ENCODE measurements at regions not wholly inside any gene's neighbourhood (a gene's known extent, or its start where the extent isn't known, plus 50 kb on each side); places are given as distances from the start of the nearest gene placed in this dataset.

GRCh38 chr19:32141840-32142511 is 203.4 kb upstream of the ZNF507 start:
- no peak for TF ChIP-seq CTCF (IDR thresholded peaks at IDR 0.05; ENCODE audit: insufficient read depth, low read depth, low read length)
- no peak overlapping the region for H3K4me3 ChIP-seq (ENCODE audit: low read depth, low read length)
- DNase-seq (ENCODE audit: low read depth): no peak

DNA sequence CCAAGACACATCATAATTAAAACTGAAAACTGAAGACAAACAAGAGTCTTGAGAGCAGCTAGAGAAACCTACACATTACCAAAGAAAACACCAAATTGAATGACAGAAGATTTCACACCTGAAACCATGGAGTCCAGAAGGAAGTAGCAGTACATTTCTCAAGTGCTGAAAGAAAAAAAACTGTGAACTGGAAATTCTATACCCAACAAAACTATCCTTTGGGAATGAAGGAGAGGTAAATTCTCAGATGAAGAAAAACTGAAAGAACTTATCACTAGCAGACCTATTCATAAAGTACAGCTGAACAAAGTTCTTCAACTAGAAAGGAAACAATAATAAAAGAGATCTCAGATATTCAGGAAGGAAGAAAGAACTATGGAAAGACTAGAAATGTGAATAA is 198.7 kb upstream of the ZNF507 start:
- TF ChIP-seq CTCF (IDR thresholded peaks at IDR 0.05; ENCODE audit: insufficient read depth, low read depth, low read length): no peak
- DNase-seq (ENCODE audit: low read depth): no peak
- H3K4me3 ChIP-seq (ENCODE audit: low read depth, low read length): no peak overlapping the region

DNA sequence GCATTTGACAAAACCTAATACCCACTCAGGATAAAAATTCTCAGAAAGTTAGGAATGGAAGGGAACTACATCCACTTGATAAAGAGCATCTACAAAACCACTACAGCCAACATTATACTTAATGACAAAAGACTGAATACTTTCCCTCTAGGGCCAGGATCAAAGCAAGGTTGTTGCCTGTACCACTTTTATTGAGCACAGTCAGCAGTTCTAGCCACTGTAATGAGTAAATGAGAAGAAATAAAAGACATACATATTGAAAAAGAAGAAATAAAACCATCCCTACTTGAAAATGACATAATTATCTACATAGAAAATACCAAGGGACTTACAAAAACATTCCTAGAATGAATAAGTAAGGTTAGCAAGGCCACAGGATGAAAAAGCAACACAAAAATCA is 194.8 kb upstream of the ZNF507 start:
- no peak for TF ChIP-seq CTCF (IDR thresholded peaks at IDR 0.05; ENCODE audit: insufficient read depth, low read depth, low read length)
- DNase-seq (ENCODE audit: low read depth): no peak
- H3K4me3 ChIP-seq (ENCODE audit: low read depth, low read length): no peak overlapping the region

GRCh38 chr19:32154418-32154817 is 191.0 kb upstream of the ZNF507 start:
- no peak overlapping the region for H3K4me3 ChIP-seq (ENCODE audit: low read depth, low read length)
- DNase-seq (ENCODE audit: low read depth): no peak
- no peak for TF ChIP-seq CTCF (IDR thresholded peaks at IDR 0.05; ENCODE audit: insufficient read depth, low read depth, low read length)

DNA sequence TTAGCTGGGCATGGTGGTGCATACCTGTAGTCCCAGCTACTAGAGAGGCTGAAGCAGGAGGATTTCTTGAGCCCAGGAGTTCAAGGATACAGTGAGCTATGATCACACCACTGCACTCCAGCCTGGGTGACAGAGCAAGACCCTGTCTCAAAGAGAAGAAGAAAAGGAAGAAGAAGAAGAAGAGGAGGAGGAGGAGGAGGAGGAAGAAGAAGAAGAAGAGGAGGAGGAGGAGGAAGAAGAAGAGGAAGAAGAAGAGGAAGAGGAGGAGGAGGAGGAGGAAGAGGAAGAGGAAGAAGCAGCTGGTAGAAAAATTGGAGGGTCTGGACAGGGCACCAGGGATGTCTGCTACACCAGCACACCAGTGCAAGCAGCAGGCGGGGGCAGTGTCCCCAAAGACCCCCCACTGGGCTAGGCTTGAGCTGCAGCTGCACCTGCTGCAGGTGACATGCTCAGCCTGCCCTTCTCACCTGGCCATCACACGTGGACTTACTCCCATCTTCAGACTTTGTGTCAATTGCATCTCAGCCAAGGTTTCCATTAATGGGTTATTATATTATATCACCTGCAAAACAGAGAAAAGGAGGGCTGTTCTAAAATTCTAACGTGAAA is 180.9 kb upstream of the ZNF507 start:
- no peak for TF ChIP-seq CTCF (IDR thresholded peaks at IDR 0.05; ENCODE audit: insufficient read depth, low read depth, low read length)
- DNase-seq (ENCODE audit: low read depth): no peak
- no peak overlapping the region for H3K4me3 ChIP-seq (ENCODE audit: low read depth, low read length)

- no peak overlapping the region for H3K4me3 ChIP-seq (ENCODE audit: low read depth, low read length)
- no peak for TF ChIP-seq CTCF (IDR thresholded peaks at IDR 0.05; ENCODE audit: insufficient read depth, low read depth, low read length)
- no peak for DNase-seq (ENCODE audit: low read depth)
These were observed 180.3 kb upstream of the ZNF507 start for GRCh38 chr19:32165141-32165540.

DNA sequence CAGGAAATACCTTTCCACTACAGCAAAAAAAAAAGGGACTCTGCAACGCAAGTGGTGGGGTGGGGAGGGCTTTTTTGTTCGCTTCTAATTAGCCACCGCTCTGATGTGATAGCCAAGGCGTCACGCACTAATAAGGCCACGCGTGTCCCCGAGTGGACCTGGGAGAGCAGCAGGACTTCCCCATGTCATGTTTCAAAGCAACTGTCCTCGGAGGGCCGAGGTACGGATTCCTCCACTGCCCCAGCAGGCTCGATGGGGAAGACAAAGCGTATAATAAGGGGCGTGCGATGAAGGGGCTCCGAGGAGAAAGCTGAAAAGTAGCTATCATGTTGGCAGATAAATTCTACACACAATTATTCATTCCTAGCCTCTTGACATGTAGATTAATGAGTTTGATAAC is 179.7 kb upstream of the ZNF507 start:
- no peak for TF ChIP-seq CTCF (IDR thresholded peaks at IDR 0.05; ENCODE audit: insufficient read depth, low read depth, low read length)
- DNase-seq (ENCODE audit: low read depth): no peak
- no peak overlapping the region for H3K4me3 ChIP-seq (ENCODE audit: low read depth, low read length)
